22Rv1 (cell line): ENCODE measurements at regions not wholly inside any gene's neighbourhood (a gene's known extent, or its start where the extent isn't known, plus 50 kb on each side); places are given as distances from the start of the nearest gene placed in this dataset.
A peak's percentile ranks its signal among the peaks of the same experiment; 100 is the strongest.

Experiments used
- H3K27ac ChIP-seq: fragments of 450-650 bp; 2 replicates; pipeline ENCODE4 v1.5.1; 2017
- ZFX ChIP-seq: fragments of 450-650 bp; IDR thresholded peaks from 2 replicates; pipeline ENCODE4 v1.6.1; 2017; ENCODE audit warnings: antibody characterized with exemption, borderline replicate concordance
- TF ChIP-seq, protein P1 (sequence below): fragments of 450-650 bp; IDR thresholded peaks from 2 replicates; pipeline ENCODE4 v1.5.1; 2017; ENCODE audit warnings: mild to moderate bottlenecking

DNA sequence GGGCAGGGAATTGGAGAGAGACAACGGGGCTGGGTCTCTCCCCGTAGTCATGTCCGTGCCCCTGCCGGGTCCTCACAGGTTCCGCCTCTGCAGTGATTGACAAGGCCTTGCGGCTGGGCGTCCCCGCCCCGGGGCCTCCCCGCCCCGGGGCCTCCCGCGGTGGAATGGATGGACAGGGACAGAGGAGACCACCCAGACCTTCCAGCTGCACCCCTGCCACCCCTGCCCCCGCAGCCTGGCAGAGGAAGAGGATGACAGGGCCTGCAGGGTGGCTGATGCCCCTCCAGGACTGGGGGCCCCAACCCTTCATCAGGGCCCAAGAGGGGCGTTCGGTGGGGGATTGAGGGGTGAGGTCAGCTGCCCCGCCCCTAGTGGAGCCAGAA lies 216.4 kb upstream of the CIBAR2 start:
- no peak overlapping the region for H3K27ac ChIP-seq
- TF ChIP-seq ZFX: no peak
- TF ChIP-seq, protein P1, sequence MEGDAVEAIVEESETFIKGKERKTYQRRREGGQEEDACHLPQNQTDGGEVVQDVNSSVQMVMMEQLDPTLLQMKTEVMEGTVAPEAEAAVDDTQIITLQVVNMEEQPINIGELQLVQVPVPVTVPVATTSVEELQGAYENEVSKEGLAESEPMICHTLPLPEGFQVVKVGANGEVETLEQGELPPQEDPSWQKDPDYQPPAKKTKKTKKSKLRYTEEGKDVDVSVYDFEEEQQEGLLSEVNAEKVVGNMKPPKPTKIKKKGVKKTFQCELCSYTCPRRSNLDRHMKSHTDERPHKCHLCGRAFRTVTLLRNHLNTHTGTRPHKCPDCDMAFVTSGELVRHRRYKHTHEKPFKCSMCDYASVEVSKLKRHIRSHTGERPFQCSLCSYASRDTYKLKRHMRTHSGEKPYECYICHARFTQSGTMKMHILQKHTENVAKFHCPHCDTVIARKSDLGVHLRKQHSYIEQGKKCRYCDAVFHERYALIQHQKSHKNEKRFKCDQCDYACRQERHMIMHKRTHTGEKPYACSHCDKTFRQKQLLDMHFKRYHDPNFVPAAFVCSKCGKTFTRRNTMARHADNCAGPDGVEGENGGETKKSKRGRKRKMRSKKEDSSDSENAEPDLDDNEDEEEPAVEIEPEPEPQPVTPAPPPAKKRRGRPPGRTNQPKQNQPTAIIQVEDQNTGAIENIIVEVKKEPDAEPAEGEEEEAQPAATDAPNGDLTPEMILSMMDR: no peak

GRCh38 chr16:85329059-85329812 lies 217.0 kb upstream of the CIBAR2 start:
- H3K27ac ChIP-seq: no peak overlapping the region
- TF ChIP-seq ZFX: no peak
- TF ChIP-seq, protein P1: no peak

DNA sequence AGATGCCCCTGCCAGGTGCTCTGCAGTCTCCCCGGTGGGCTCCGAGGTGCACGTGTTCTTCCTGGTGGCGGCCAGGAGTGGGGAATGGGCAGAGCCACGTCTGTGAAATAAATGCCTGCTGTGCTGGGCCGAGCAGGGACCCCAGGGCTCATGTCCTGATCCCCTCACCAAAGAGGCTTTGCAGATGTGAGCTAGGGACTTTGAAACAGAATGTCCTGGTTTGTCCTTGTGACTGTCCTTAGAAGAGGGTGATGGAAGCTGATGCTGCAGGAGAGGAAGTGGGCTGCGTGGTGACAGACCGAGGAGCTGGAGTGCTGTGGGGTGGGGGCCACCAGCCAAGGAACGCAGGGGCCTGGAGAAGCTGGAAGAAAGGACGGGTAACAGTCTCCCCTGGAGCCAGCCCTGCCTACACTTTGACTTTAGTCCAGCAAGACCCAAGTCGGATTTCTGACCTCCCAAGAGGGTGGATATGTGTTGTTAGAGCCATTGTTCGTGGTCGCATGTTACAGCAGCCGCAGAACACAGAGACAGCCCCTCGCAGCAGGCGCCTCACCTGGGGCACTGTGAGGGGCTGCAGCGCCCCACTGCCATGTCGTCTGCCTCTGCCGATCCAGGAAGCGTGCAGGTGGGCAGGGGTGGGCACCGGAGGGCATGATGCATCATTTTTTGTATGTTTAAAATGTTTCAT lies 217.9 kb upstream of the CIBAR2 start:
- TF ChIP-seq, protein P1: no peak
- TF ChIP-seq ZFX: no peak
- H3K27ac ChIP-seq: no peak overlapping the region

- TF ChIP-seq, protein P1: peak; percentile 48
- no peak for TF ChIP-seq ZFX
- H3K27ac ChIP-seq: no peak overlapping the region
Observed at GRCh38 chr16:85330694-85331188, 218.5 kb upstream of the CIBAR2 start.

DNA sequence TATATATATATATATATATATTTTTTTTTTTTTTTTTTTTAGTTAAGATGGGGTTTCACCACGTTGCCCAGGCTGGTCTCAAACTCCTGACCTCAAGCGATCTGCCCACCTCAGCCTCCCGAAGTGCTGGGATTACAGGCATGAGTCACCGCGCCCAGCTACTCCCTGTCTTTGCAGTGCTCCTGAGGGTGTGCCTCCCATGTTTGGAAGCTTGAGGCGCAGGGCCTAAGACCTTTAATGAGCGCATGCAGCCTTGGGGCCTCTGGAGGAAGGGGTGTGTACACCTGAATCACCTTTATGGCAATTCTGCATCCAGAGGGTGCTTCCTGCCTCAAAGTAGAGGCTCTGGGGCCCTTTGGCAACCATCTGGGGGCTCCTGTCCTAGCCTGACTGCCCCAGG lies 219.4 kb upstream of the CIBAR2 start:
- TF ChIP-seq ZFX: no peak
- TF ChIP-seq, protein P1: no peak
- H3K27ac ChIP-seq: no peak overlapping the region

DNA sequence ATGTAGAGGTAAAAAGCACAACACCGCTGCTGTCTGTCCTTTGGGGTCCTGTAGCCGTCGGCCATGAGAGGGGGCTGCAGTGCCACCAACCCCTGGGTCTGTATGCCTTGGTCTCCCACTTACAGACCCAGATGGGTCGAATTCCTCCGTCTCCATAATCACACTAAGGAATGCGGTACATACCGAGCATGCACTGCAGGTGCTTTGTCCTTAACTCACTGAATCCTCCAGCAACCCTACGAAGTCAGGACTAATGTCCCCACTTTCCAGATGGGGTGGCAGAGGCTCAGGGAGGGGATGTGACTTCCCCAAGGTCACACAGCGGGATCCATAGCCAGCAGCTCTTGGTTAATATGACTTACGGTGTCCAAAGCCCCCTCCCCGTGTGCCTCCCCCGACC lies 219.9 kb upstream of the CIBAR2 start:
- TF ChIP-seq ZFX: no peak
- TF ChIP-seq, protein P1: no peak
- no peak overlapping the region for H3K27ac ChIP-seq

GRCh38 chr16:85333337-85333736 lies 221.1 kb upstream of the CIBAR2 start:
- H3K27ac ChIP-seq: no peak overlapping the region
- TF ChIP-seq, protein P1: no peak
- no peak for TF ChIP-seq ZFX
